DMS153 treated with DMSO at 0.1 percent for 48 hours (cell line): ENCODE measurements at regions not wholly inside any gene's neighbourhood (a gene's known extent, or its start where the extent isn't known, plus 50 kb on each side); places are given as distances from the start of the nearest gene placed in this dataset.

ENCODE experiments used
- DNase-seq: peaks from one replicate; lab custom pipeline; 2025; ENCODE audit not compliant: unreplicated experiment; lab: John Stamatoyannopoulos, UW

GRCh38 chr2:204108330-204108751, 171.8 kb downstream of the ICOS start:
- DNase-seq: peak; percentile 19

- no peak for DNase-seq
Measured at GRCh38 chr2:204108781-204109295, 172.3 kb downstream of the ICOS start.

- no peak for DNase-seq
Measured at GRCh38 chr2:204109681-204110080, 173.1 kb downstream of the ICOS start.

GRCh38 chr2:204110338-204110741, 173.8 kb downstream of the ICOS start:
- DNase-seq: no peak

- no peak for DNase-seq
Measured at GRCh38 chr2:204110751-204111516, 174.4 kb downstream of the ICOS start.

- DNase-seq: no peak
Measured at GRCh38 chr2:204112084-204112770, 175.7 kb downstream of the ICOS start.

- DNase-seq: no peak
Measured at GRCh38 chr2:204114295-204115136, 178.0 kb downstream of the ICOS start.

GRCh38 chr2:204115137-204116056, 178.8 kb downstream of the ICOS start:
- DNase-seq: no peak

GRCh38 chr2:204116159-204116792, 179.7 kb downstream of the ICOS start:
- DNase-seq: no peak

GRCh38 chr2:204122425-204122824, 185.9 kb downstream of the ICOS start:
- no peak for DNase-seq

GRCh38 chr2:204124140-204124750, 187.7 kb downstream of the ICOS start:
- DNase-seq: no peak

GRCh38 chr2:204126705-204127104, 190.1 kb downstream of the ICOS start:
- no peak for DNase-seq

GRCh38 chr2:204127238-204127637, 190.7 kb downstream of the ICOS start:
- DNase-seq: no peak

- DNase-seq: no peak
Measured at GRCh38 chr2:204129591-204130294, 193.2 kb downstream of the ICOS start.

GRCh38 chr2:204131621-204132020, 195.1 kb downstream of the ICOS start:
- no peak for DNase-seq

- peak; percentile 16 for DNase-seq
Measured at GRCh38 chr2:204133476-204133875, 196.9 kb downstream of the ICOS start.

GRCh38 chr2:204134421-204134820, 197.9 kb downstream of the ICOS start:
- DNase-seq: no peak

- no peak for DNase-seq
Measured at GRCh38 chr2:204135752-204136151, 199.2 kb downstream of the ICOS start.

GRCh38 chr2:204138206-204138605, 201.6 kb downstream of the ICOS start:
- DNase-seq: no peak
